ENCODE measurements at regions not wholly inside any gene's neighbourhood (a gene's known extent, or its start where the extent isn't known, plus 50 kb on each side); places are given as distances from the start of the nearest gene placed in this dataset.

DNA sequence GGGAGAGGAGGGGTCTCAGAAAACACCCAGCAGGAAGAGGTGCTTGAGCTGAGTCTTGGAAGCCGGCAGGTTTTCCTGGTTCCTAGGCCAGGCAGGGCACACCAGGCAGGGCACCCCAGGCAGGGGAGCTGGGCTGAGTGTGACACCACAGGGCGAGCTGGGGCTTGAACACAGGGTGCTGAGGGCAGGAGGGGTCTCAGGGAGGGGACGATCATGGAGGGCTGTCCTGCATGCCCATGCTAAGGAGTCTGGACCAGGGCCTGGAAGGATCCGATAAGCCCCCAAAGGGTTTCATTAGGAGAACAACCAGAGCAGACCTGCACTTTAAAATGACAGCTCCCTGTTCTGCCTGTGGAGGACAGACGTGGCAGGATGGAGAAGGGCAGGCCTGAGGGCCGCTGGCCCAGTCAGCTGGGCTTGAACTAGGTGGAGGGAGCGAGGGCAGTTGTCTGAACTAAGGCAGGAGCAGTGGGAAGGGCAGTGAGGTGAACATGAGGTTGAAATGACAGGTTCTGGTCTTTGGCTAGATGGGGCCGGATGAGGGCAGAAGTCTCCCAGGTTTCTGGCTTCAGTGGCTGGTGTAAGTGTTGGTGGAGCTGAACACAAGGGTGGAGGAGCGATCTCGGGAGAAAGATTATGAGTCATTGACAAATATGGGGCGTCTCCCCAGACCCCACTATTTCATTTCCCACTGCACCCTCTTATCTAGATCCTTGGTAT, 171.0 kb upstream of the PZP start:
- TF ChIP-seq, protein P1, sequence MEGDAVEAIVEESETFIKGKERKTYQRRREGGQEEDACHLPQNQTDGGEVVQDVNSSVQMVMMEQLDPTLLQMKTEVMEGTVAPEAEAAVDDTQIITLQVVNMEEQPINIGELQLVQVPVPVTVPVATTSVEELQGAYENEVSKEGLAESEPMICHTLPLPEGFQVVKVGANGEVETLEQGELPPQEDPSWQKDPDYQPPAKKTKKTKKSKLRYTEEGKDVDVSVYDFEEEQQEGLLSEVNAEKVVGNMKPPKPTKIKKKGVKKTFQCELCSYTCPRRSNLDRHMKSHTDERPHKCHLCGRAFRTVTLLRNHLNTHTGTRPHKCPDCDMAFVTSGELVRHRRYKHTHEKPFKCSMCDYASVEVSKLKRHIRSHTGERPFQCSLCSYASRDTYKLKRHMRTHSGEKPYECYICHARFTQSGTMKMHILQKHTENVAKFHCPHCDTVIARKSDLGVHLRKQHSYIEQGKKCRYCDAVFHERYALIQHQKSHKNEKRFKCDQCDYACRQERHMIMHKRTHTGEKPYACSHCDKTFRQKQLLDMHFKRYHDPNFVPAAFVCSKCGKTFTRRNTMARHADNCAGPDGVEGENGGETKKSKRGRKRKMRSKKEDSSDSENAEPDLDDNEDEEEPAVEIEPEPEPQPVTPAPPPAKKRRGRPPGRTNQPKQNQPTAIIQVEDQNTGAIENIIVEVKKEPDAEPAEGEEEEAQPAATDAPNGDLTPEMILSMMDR (conservative IDR thresholded peaks at IDR 0.05; ENCODE audit: low read depth, low read length) = no peak
- TF ChIP-seq EZH2 (IDR thresholded peaks at IDR 0.05; ENCODE audit: borderline replicate concordance, low read depth, low read length, poor library complexity, severe bottlenecking) = no peak

Measured in A673 (cell line).